ENCODE measurements at regions not wholly inside any gene's neighbourhood (a gene's known extent, or its start where the extent isn't known, plus 50 kb on each side); places are given as distances from the start of the nearest gene placed in this dataset.
A peak's percentile ranks its signal among the peaks of the same experiment; 100 is the strongest.

- no peak for DNase-seq
- intact Hi-C loops (cut with DNase I) = no loop called here
Observed at GRCh38 chr14:80446356-80446755, 235.1 kb upstream of the DIO2 start.

GRCh38 chr14:80445605-80446004 lies 234.3 kb upstream of the DIO2 start:
- no peak for DNase-seq
- intact Hi-C loops (cut with DNase I) = no loop called here

DNA sequence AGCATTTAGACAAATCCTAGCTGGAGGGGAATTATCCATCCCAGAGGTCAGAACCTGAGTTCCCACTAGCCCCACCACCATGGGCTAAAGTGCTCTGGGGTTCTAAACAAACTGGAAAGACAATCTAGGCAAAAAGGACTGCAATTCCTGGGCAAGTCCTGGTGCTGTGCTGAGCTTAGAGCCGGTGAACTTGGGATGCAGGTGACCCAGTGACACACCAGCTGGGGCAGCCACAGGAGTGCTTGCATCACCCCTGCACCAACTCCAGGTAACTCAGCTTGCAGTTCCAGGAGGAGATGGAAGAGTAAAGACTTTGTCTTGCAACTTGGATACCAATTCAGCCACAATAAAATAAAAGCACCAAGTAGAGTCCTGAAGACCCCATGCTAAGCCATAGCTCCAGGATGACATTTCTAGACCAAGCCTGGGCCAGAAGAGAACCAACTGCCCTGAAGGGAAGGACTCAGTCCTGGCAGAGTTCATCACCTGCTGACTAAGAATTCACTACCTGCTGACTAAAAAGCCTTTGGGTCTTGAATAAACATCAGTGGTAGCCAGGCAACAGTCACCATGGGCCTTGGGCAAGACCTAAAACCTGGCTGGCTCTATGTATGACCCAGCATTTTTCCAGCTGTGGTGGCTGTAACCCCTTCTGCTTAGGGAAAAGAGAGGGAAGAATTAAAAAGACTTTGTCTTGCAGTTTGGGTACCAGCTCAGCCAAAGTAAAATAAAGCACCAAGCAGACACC lies 223.4 kb upstream of the DIO2 start:
- intact Hi-C loops (cut with DNase I) = no loop called here

GRCh38 chr14:80433811-80434210 lies 222.5 kb upstream of the DIO2 start:
- no peak for DNase-seq
- intact Hi-C loops (cut with DNase I) = no loop called here

More for the DNA sequence above, 223.4 kb upstream of the DIO2 start:
- no peak for DNase-seq

GRCh38 chr14:80428671-80429070 lies 217.4 kb upstream of the DIO2 start:
- DNase-seq = no peak
- intact Hi-C loops (cut with DNase I) = no loop called here

- DNase-seq = no peak
- intact Hi-C loops (cut with DNase I) = no loop called here
Observed at GRCh38 chr14:80428171-80428570, 216.9 kb upstream of the DIO2 start.

GRCh38 chr14:80427101-80427500 lies 215.8 kb upstream of the DIO2 start:
- intact Hi-C loops (cut with DNase I) = no loop called here
- DNase-seq = no peak

DNA sequence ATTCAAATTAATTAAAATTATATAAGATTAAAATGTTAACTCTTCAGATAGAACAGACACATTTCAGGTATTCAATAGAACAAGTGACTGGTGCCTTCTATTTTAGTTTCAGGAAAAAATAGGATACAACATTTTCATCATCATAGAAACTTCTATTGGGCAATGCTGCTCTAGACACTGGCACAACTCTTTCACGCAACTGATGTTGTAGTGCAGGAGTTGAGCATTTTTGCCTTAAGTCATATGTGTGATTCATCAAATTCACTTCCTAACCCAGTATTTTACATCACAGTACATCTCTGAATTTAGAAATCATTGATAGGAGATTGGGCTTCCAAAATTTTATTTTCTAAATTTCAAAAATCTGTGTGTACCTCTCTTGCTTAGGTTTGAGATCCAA lies 215.4 kb upstream of the DIO2 start:
- no peak for DNase-seq
- intact Hi-C loops (cut with DNase I) = no loop called here

- intact Hi-C loops (cut with DNase I) = no loop called here
- no peak for DNase-seq
Observed at GRCh38 chr14:80425686-80426085, 214.4 kb upstream of the DIO2 start.

DNA sequence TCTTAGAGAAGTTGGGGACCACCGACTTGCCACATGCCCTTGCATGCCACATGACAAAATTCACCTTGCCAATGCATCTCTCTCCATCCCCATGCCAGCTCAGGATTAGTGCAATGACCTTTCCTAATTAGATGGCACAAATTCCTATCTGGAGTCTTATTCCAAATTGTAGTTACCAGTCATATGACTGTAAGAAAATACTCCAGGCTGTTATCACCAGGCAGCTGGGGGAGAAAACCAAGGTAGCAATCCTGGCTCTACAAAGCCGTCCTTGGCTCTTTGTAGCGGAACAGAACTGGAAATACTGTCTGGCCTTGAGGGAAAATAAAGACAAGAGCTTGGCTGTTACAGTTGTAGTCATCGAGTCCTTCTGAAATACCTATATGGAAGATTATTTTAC lies 208.5 kb upstream of the DIO2 start:
- intact Hi-C loops (cut with DNase I) = no loop called here
- DNase-seq = no peak

DNA sequence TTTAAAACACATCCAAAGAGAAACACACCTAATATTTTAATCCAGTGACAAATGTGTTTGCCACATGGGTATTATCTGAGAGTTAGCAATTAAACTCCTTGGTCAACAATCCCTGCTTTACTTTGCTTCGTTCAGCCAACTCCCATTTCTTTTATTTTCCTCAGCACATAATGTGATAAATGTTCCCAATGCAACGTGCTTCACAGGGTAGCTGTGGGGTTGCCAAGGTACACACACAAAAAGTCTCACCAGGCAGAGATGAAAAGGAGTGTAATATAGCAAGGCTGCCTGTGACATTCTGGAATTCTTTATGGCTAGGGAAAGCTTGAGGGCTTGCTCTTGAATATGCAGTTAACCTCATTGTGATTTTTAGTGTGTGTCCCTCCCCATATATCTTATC lies 208.0 kb upstream of the DIO2 start:
- intact Hi-C loops (cut with DNase I) = no loop called here
- no peak for DNase-seq

DNA sequence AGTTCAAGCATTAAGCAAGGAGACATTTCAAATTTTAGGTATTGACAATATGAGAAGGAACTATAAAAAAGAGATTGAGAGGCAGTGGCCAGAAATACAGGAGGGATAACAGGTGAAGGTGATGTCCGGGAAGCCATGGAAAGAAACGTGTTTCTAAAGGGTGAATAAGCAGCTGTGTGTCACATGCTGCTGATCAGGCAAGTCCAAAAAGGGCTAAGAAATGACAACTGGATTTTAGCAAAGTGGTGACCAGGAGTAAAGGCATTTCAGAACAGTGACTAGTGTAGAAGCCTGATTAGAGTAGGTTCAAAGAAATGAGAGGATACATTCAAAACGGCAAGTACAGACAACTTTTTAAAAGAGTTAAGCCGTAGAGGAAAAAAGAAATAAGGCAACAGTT lies 204.3 kb upstream of the DIO2 start:
- intact Hi-C loops (cut with DNase I) = no loop called here
- DNase-seq = no peak

GRCh38 chr14:80414080-80414479 lies 202.8 kb upstream of the DIO2 start:
- intact Hi-C loops (cut with DNase I) = no loop called here
- DNase-seq = no peak

DNA sequence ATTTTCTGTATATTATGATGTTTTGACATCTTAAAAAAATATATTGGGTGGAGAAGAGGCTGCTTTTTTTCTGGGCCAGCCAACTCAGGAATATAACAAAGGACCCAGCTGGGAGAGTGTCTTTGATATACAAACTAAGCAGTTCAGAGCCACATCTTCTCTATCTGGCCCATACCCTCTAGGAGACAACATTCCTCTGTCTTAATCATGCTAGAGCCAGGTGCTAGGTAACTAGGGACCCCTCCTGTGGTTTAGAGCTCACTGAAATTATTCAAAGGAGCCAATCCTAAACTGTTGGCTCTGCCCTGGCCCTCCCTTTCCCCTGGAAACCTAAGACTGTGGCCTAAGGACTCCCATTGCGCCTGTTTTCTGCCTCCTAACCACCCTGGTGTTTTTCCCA lies 193.1 kb upstream of the DIO2 start:
- DNase-seq = no peak
- intact Hi-C loops (cut with DNase I) = no loop called here

DNA sequence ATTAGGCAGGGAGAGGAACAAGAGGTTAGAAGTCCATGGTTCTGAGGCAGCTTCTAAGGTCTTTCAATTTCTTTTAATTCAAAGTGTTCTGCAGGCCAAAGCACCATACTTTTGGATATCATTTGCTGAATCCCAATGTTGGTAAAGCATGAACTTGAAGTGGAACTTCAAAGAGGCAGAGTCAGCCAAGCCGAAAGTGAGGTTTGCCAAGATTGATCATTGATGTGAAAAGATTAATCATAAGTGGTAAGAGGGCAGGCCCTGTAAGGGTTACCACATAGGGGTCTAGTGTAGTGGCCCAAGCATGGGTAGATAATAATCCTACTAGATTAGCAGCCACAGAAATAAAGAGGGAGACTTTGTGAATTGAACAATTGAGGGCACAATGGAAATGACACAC lies 191.7 kb upstream of the DIO2 start:
- DNase-seq = no peak

DNA sequence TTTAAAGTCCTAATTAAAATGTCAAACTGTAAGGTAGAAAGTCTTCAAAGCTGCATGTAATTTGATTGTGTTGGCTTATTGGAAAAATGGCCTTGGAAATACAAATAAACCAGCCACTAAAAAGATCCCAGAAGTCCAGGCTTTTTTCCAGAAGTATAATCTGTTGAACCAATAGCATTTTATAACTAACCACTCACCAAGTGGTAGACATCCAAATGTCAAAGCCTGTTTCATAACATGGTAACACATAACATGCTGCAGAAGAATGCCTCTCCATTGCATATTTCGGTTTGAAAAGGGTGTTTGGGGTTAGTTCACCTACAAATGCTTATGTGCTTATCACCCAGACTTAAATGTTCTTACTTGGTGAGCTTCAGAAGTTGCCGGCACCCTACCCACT lies 183.7 kb upstream of the DIO2 start:
- intact Hi-C loops (cut with DNase I) = no loop called here
- no peak for DNase-seq

More for the DNA sequence above, 191.7 kb upstream of the DIO2 start:
- intact Hi-C loops (cut with DNase I) = no loop called here

DNA sequence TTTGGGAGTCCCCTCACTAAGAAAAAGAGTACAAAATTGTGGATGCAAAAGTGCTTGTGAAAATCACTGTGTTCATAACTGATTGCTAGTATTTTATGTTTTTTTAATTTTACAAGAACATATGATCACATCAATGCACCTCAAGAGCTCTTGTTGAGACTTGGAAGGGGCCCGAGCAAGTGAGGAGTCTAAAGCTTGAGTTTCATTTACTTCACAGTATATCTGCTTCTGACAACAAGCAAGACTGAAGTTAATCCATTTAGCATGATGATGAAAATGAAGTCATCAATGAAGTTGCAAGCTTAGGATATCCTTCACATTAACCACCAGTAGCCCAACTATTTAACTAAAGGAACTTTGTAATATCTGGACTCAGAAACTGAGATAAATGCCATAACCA lies 182.5 kb upstream of the DIO2 start:
- intact Hi-C loops (cut with DNase I) = no loop called here
- no peak for DNase-seq

- DNase-seq = no peak
- intact Hi-C loops (cut with DNase I) = no loop called here
Observed at GRCh38 chr14:80390906-80391305, 179.6 kb upstream of the DIO2 start.

DNA sequence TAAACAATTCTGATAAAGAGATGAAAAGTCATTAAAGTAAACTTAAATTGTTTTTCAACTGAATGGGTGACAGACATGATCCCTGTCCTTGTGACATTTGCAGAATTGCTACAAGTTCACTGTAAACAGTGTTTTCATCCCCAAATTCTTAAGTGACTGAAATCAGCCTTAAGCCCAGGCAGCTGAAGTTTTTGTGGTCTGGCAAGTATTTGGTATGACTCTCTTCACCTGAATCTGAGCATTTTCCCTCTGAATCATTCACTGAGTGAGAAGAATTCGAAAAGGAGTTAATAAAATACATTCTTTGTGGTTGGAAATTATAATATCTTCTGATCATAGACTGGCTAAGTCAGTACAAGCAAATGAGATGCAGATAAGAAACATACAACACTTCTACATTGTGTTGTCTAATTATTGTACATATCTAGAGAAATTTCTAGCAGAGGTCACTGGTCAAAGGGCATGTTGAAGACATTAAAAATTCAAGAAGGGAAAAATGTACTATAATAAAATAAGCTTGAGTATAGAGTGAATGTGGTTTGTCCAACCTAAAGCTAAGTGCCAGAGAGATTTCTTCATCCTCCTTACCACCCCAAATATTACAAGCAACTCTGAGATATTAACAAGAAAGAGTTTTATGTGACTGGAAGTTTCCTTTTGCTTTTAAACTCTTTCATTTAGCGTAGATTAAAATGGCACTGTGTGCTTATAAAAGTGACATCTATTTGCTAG lies 177.8 kb upstream of the DIO2 start:
- intact Hi-C loops (cut with DNase I) = no loop called here
- no peak for DNase-seq

GRCh38 chr14:80387563-80387981 lies 176.3 kb upstream of the DIO2 start:
- DNase-seq = peak in 28 of 42 donors; percentile 1 to 60 (median 20)
- intact Hi-C loops (cut with DNase I) = no loop called here

DNA sequence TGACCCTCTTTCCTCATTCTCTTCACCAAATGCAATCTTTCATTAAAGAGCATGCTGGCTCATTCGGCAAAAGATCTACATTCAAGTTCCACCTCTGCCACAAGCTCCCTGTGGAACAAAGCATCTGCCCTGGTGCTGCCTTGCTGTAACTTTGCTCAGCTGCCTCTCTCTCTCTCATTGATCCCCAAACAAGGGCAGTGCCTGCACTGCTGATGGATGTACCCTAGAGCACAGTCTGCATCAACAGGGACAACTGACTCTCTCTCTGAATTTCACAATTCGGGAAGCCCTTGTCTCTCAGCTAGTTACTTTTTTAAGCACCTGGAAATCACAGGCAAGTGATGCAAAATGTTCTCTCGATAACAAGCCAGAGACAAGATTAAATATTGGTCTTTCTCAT lies 174.0 kb upstream of the DIO2 start:
- no peak for DNase-seq
- intact Hi-C loops (cut with DNase I) = no loop called here

All from head of caudate nucleus (tissue), 42 donors.